B cell (primary cell): ENCODE measurements at regions not wholly inside any gene's neighbourhood (a gene's known extent, or its start where the extent isn't known, plus 50 kb on each side); places are given as distances from the start of the nearest gene placed in this dataset.

Experiments
- ATAC-seq: fragments of 200-7000 bp; cut with Tn5 transposase; one replicate; pipeline ENCODE4 v1.10.0; 2021; ENCODE audit warnings: low read depth, mild to moderate bottlenecking, moderate number of reproducible peaks, moderate library complexity
- CTCF ChIA-PET: fragments of 350-600 bp; sonication (Branson Sonifier 250); formaldehyde crosslinking; loops from one replicate; lab custom pipeline; 2021; ENCODE audit warnings: antibody characterized with exemption, inconsistent platforms; lab: Charles Lee
- POLR2A ChIA-PET: fragments of 350-600 bp; sonication (Branson Sonifier 250); formaldehyde crosslinking; loops from one replicate; lab custom pipeline; 2021; ENCODE audit warnings: antibody characterized with exemption; lab: Charles Lee
- DNase-seq: peaks from one replicate; pipeline ENCODE4 v3.0.0; 2013
- H2AFZ ChIP-seq: 2 replicates; pipeline ENCODE4 v1.6.1; 2012; ENCODE audit warnings: mild to moderate bottlenecking, low read depth, low read length; ENCODE audit not compliant: insufficient read depth, poor library complexity, severe bottlenecking
- H3K27ac ChIP-seq, 2 donors: 1 replicate in 1 of 2; 2 replicates in 1 of 2; pipeline ENCODE4 v1.5.1; 2012 to 2013; ENCODE audit warnings: low read length in 2 of 2, mild to moderate bottlenecking in 2 of 2, moderate library complexity in 1 of 2
- H3K27me3 ChIP-seq, 4 experiments: fragments of 200-600 bp in 1 of 4; sonication (generic) in 1 of 4; replicated peaks in 1 of 4; 1 replicate in 2 of 4; 2 replicates in 2 of 4; pipeline versions ENCODE4 v1.6.1 to v1.7.0; 2013 to 2016; ENCODE audit warnings: low read length in 3 of 4, mild to moderate bottlenecking in 2 of 4, mixed read lengths in 1 of 4, moderate library complexity in 1 of 4; ENCODE audit not compliant: insufficient read depth in 4 of 4, control insufficient read depth in 3 of 4; ENCODE audit errors: control extremely low read depth in 1 of 4
- H3K36me3 ChIP-seq, 2 experiments: replicated peaks in 1 of 2; 1 replicate in 1 of 2; 2 replicates in 1 of 2; pipeline versions ENCODE4 v1.6.1 to v1.7.1; 2013; ENCODE audit warnings: low read length in 1 of 2; ENCODE audit not compliant: insufficient read depth in 2 of 2, control insufficient read depth in 1 of 2; ENCODE audit errors: control extremely low read depth in 1 of 2, extremely low read depth in 1 of 2
- H3K4me1 ChIP-seq, 2 donors: fragments of 200-600 bp in 1 of 2; sonication (generic) in 1 of 2; 1 replicate in 1 of 2; 2 replicates in 1 of 2; pipeline versions ENCODE4 v1.5.1 to v1.6.1; 2013 to 2017; ENCODE audit warnings: low read length in 2 of 2; ENCODE audit not compliant: control insufficient read depth in 2 of 2, insufficient read depth in 2 of 2
- H3K4me2 ChIP-seq: replicated peaks from 2 replicates; pipeline ENCODE3; 2012; ENCODE audit warnings: mild to moderate bottlenecking, low read depth, low read length; ENCODE audit not compliant: poor library complexity, severe bottlenecking
- H3K4me3 ChIP-seq, 5 experiments: fragments of 200-600 bp in 1 of 5; sonication (generic) in 1 of 5; 1 replicate in 3 of 5; 2 replicates in 2 of 5; pipeline versions ENCODE4 v1.5.1 to v1.7.0; 2011 to 2016; ENCODE audit warnings: low read length in 4 of 5, mild to moderate bottlenecking in 4 of 5, low read depth in 2 of 5, control low read depth in 1 of 5, moderate library complexity in 1 of 5; ENCODE audit not compliant: insufficient read depth in 1 of 5; ENCODE audit errors: control extremely low read depth in 1 of 5, extremely low read depth in 1 of 5
- H3K79me2 ChIP-seq: fragments of 200-600 bp; sonication (generic); one replicate; pipeline ENCODE4 v1.6.0; 2016; ENCODE audit warnings: low read length; ENCODE audit not compliant: control insufficient read depth, insufficient read depth
- H3K9ac ChIP-seq: fragments of 200-600 bp; sonication (generic); 2 replicates; pipeline ENCODE4 v1.6.1; 2017; ENCODE audit warnings: mild to moderate bottlenecking, low read length, moderate library complexity
- H3K9me3 ChIP-seq, 3 donors: one replicate each; pipeline versions ENCODE4 v1.6.1 to v1.7.1; 2013; ENCODE audit warnings: low read length in 2 of 3; ENCODE audit not compliant: control insufficient read depth in 2 of 3, insufficient read depth in 1 of 3; ENCODE audit errors: control extremely low read depth in 1 of 3
- H4K20me1 ChIP-seq: 2 replicates; pipeline ENCODE4 v1.6.0; 2012; ENCODE audit warnings: mild to moderate bottlenecking, low read length; ENCODE audit not compliant: insufficient read depth, control insufficient read depth, poor library complexity, severe bottlenecking
- H3K27ac Mint-ChIP-seq: one replicate; pipeline ENCODE4 v1.8.0; 2021; ENCODE audit warnings: mixed read lengths
- H3K27me3 Mint-ChIP-seq: one replicate; pipeline ENCODE4 v1.8.0; 2021; ENCODE audit warnings: mixed read lengths
- H3K4me1 Mint-ChIP-seq: one replicate; pipeline ENCODE4 v1.8.0; 2021; ENCODE audit warnings: mixed read lengths
- H3K4me3 Mint-ChIP-seq: one replicate; pipeline ENCODE4 v1.8.0; 2021; ENCODE audit warnings: mixed read lengths
- H3K9me3 Mint-ChIP-seq: one replicate; pipeline ENCODE4 v1.8.0; 2022; ENCODE audit warnings: mixed read lengths; ENCODE audit not compliant: insufficient read depth
- EZH2 ChIP-seq: IDR thresholded peaks from 2 replicates; pipeline ENCODE4 v1.6.1; 2012; ENCODE audit warnings: borderline replicate concordance, low read depth, mild to moderate bottlenecking, moderate library complexity, low read length; ENCODE audit not compliant: insufficient read depth, poor library complexity, severe bottlenecking
- WGBS: methylation state at CpG from one replicate; pipeline ENCODE4 v1.1.5; 2013; ENCODE audit warnings: missing lambda C conversion rate; ENCODE audit not compliant: insufficient coverage; 5-methylcytosine and 5-hydroxymethylcytosine counted together
- intact Hi-C: fragments of 100-400 bp; cut with micrococcal nuclease; formaldehyde crosslinking; loops from one replicate; pipeline ENCODE4 v1.10.0; 2022
- TF ChIP-seq, protein P1 (sequence below): fragments of 200-600 bp; IDR thresholded peaks from one replicate; pipeline ENCODE4 v1.8.0; 2022; ENCODE audit warnings: antibody characterized with exemption, mild to moderate bottlenecking

- Histone ChIP-seq H3K4me1 (no peaks in the 10 kb centered on the region), H3K27me3 (no peaks in the 10 kb centered on the region), H3K9me3 (no peaks in the 10 kb centered on the region), H3K36me3 (no peaks in the 10 kb centered on the region), H3K27ac (no peak overlapping the region), H3K4me3 (no peak overlapping the region), H3K4me2 (no peak overlapping the region), H4K20me1 (no peaks in the 10 kb centered on the region), H3K9ac (no peak overlapping the region), H2AFZ (no peak overlapping the region), H3K79me2 (no peaks in the 10 kb centered on the region)
- ATAC-seq: no peak
- TF ChIP-seq EZH2: no peak
- TF ChIP-seq, protein P1, sequence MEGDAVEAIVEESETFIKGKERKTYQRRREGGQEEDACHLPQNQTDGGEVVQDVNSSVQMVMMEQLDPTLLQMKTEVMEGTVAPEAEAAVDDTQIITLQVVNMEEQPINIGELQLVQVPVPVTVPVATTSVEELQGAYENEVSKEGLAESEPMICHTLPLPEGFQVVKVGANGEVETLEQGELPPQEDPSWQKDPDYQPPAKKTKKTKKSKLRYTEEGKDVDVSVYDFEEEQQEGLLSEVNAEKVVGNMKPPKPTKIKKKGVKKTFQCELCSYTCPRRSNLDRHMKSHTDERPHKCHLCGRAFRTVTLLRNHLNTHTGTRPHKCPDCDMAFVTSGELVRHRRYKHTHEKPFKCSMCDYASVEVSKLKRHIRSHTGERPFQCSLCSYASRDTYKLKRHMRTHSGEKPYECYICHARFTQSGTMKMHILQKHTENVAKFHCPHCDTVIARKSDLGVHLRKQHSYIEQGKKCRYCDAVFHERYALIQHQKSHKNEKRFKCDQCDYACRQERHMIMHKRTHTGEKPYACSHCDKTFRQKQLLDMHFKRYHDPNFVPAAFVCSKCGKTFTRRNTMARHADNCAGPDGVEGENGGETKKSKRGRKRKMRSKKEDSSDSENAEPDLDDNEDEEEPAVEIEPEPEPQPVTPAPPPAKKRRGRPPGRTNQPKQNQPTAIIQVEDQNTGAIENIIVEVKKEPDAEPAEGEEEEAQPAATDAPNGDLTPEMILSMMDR: no peak
- Mint-ChIP-seq H3K27ac (no peak overlapping the region), H3K4me3 (no peak overlapping the region), H3K9me3 (no peaks in the 10 kb centered on the region), H3K4me1 (no peaks in the 10 kb centered on the region), H3K27me3 (peaks cover 3% of the 10 kb centered on the region)
- no CpG with 5 or more reads among the region's 3 CpGs for WGBS
- ChIA-PET POLR2A (no interaction called here), CTCF (no interaction called here)
- intact Hi-C loops: no loop called here
- no peak for DNase-seq
These were observed 130.2 kb upstream of the HMGA2 start for GRCh38 chr12:65694130-65694529.

DNA sequence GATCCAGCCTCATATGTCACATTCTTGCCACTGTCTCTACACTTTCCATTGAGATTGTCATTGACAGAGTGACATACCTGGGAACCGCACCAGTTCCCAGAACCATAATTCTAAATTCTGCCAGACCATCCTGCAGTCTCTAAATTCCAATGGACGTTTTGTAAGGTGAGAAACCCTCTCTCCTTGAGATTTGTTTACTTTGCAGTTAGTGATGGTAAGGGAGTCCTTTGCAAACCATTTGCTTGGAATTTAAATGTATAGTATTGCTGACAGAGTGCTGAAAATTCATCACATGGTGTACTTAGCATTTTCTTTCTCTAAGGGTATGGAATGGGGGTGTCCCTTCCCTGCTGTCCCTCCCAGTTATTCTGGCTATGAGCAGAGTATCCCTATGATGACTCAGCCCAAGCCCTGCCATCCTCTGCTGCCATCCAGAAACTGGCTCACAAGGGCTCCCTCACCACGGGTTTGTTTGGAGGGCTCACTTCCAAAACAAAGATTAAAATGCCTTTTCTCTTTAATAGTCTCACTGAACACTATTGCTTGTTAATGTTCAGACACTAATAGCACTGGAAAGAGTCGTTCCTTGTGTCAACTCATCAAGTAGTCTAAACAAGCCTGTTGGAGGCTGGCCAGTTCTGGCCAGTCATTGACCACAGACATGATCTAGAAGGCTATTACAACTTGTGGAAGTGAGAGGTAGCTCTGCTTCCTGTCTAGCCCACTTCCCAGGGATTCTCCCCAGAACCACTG, 129.0 kb upstream of the HMGA2 start:
- TF ChIP-seq, protein P1: no peak
- TF ChIP-seq EZH2: no peak
- intact Hi-C loops: no loop called here
- no peak overlapping the region for H3K27ac ChIP-seq
- Mint-ChIP-seq H3K27ac (no peak overlapping the region), H3K9me3 (no peaks in the 10 kb centered on the region), H3K4me3 (no peak overlapping the region), H3K4me1 (no peaks in the 10 kb centered on the region), H3K27me3 (peaks cover 3% of the 10 kb centered on the region)
- 48% methylated on average over 2 of the region's 4 CpGs for WGBS
- H3K79me2 ChIP-seq: no peaks in the 10 kb centered on the region
- no peak for DNase-seq
- H3K9me3 ChIP-seq: no peaks in the 10 kb centered on the region
- no peak overlapping the region for H2AFZ ChIP-seq
- H3K4me1 ChIP-seq: no peaks in the 10 kb centered on the region
- no peak overlapping the region for H3K4me3 ChIP-seq
- H3K9ac ChIP-seq: no peak overlapping the region
- H4K20me1 ChIP-seq: no peaks in the 10 kb centered on the region
- no peak overlapping the region for H3K4me2 ChIP-seq
- no peaks in the 10 kb centered on the region for H3K36me3 ChIP-seq
- ChIA-PET CTCF (no interaction called here), POLR2A (no interaction called here)
- H3K27me3 ChIP-seq: no peaks in the 10 kb centered on the region
- ATAC-seq: no peak
